Fibroblast of pulmonary artery (primary cell): ENCODE measurements at regions not wholly inside any gene's neighbourhood (a gene's known extent, or its start where the extent isn't known, plus 50 kb on each side); places are given as distances from the start of the nearest gene placed in this dataset.

Experiments
- DNase-seq: peaks from one replicate; pipeline ENCODE4 v3.0.0-alpha.2; 2010; ENCODE audit warnings: low read depth
- H3K4me3 ChIP-seq: replicated peaks from 2 replicates; pipeline ENCODE4 v1.5.1; 2011; ENCODE audit warnings: low read depth, mild to moderate bottlenecking, control low read depth, low read length, moderate library complexity
- CTCF ChIP-seq: IDR thresholded peaks from 2 replicates; pipeline ENCODE4 v1.5.1; 2011; ENCODE audit warnings: mild to moderate bottlenecking, control low read depth, low read length, inconsistent platforms; ENCODE audit errors: missing control alignments

- H3K4me3 ChIP-seq: no peak overlapping the region
- TF ChIP-seq CTCF: no peak
- DNase-seq: no peak
Measured at GRCh38 chr13:84080748-84081530, 198.7 kb upstream of the SLITRK1 start.

GRCh38 chr13:84077271-84077670, 195.0 kb upstream of the SLITRK1 start:
- peak; percentile 9 for DNase-seq
- H3K4me3 ChIP-seq: no peak overlapping the region
- no peak for TF ChIP-seq CTCF

- TF ChIP-seq CTCF: no peak
- no peak for DNase-seq
- no peak overlapping the region for H3K4me3 ChIP-seq
Measured at GRCh38 chr13:84076280-84076679, 194.0 kb upstream of the SLITRK1 start.

GRCh38 chr13:84050536-84050935, 168.3 kb upstream of the SLITRK1 start:
- DNase-seq: no peak

GRCh38 chr13:84049443-84050219, 167.4 kb upstream of the SLITRK1 start:
- no peak for TF ChIP-seq CTCF
- DNase-seq: no peak
- H3K4me3 ChIP-seq: no peak overlapping the region

More at GRCh38 chr13:84050536-84050935, 168.3 kb upstream of the SLITRK1 start:
- no peak overlapping the region for H3K4me3 ChIP-seq
- TF ChIP-seq CTCF: no peak

- no peak for DNase-seq
- H3K4me3 ChIP-seq: no peak overlapping the region
- no peak for TF ChIP-seq CTCF
Measured at GRCh38 chr13:84044805-84045204, 162.5 kb upstream of the SLITRK1 start.

GRCh38 chr13:84038001-84038400, 155.7 kb upstream of the SLITRK1 start:
- no peak for DNase-seq
- H3K4me3 ChIP-seq: no peak overlapping the region

More at GRCh38 chr13:84038001-84038400, 155.7 kb upstream of the SLITRK1 start:
- no peak for TF ChIP-seq CTCF
